ENCODE measurements at regions not wholly inside any gene's neighbourhood (a gene's known extent, or its start where the extent isn't known, plus 50 kb on each side); places are given as distances from the start of the nearest gene placed in this dataset.

DNA sequence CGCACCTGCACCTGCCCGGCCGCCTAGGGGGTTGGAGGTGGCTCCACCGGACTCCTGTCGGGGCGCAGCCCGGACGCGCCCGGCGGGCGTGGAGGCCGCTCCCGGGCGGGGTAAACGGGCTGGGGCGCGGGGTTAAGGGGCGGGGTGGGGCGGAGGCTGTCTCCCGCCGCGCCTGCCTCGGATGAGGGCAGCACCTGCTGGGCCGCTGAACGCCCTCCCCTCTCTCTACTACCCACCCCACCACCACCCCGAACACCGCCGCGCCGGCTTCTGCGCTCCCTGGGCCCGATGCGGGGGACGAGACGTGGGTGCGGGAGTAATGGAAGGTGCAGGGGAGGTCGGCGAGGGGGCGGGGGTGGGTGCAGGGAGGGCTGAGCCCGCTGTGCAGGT lies 224.8 kb upstream of the ID2 start:
- TF ChIP-seq, protein P1, sequence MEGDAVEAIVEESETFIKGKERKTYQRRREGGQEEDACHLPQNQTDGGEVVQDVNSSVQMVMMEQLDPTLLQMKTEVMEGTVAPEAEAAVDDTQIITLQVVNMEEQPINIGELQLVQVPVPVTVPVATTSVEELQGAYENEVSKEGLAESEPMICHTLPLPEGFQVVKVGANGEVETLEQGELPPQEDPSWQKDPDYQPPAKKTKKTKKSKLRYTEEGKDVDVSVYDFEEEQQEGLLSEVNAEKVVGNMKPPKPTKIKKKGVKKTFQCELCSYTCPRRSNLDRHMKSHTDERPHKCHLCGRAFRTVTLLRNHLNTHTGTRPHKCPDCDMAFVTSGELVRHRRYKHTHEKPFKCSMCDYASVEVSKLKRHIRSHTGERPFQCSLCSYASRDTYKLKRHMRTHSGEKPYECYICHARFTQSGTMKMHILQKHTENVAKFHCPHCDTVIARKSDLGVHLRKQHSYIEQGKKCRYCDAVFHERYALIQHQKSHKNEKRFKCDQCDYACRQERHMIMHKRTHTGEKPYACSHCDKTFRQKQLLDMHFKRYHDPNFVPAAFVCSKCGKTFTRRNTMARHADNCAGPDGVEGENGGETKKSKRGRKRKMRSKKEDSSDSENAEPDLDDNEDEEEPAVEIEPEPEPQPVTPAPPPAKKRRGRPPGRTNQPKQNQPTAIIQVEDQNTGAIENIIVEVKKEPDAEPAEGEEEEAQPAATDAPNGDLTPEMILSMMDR (IDR thresholded peaks at IDR 0.05; ENCODE audit: low read depth, low read length, poor library complexity, severe bottlenecking): no peak
- TF ChIP-seq EZH2phosphoT487 (IDR thresholded peaks at IDR 0.05; ENCODE audit: borderline replicate concordance, low read length): no peak
- Histone ChIP-seq H3K9me3 (ENCODE audit: control insufficient read depth, insufficient read depth, low read length) (no peaks in the 10 kb centered on the region), H3K27me3 (ENCODE audit: control insufficient read depth, low read length) (peaks cover 23% of the 10 kb centered on the region), H4K20me1 (ENCODE audit: control insufficient read depth, insufficient read depth, low read depth, low read length) (no peaks in the 10 kb centered on the region), H3K36me3 (ENCODE audit: control insufficient read depth, low read length) (no peaks in the 10 kb centered on the region), H3K27ac (ENCODE audit: low read depth, low read length) (no peak overlapping the region), H3K4me2 (ENCODE audit: low read length) (peak overlapping the region; percentile 52), H3K9me2 (replicated peaks; ENCODE audit: control insufficient read depth, low read length) (no peaks in the 10 kb centered on the region), H3K79me2 (ENCODE audit: control insufficient read depth, low read length) (no peaks in the 10 kb centered on the region), H3K4me3 (ENCODE audit: low read length) (peak overlapping the region; percentile 30), H3F3A (ENCODE audit: control insufficient read depth, insufficient read depth) (no peaks in the 10 kb centered on the region), H3K4me1 (ENCODE audit: control insufficient read depth, low read length) (peaks cover 10% of the 10 kb centered on the region)

DNA sequence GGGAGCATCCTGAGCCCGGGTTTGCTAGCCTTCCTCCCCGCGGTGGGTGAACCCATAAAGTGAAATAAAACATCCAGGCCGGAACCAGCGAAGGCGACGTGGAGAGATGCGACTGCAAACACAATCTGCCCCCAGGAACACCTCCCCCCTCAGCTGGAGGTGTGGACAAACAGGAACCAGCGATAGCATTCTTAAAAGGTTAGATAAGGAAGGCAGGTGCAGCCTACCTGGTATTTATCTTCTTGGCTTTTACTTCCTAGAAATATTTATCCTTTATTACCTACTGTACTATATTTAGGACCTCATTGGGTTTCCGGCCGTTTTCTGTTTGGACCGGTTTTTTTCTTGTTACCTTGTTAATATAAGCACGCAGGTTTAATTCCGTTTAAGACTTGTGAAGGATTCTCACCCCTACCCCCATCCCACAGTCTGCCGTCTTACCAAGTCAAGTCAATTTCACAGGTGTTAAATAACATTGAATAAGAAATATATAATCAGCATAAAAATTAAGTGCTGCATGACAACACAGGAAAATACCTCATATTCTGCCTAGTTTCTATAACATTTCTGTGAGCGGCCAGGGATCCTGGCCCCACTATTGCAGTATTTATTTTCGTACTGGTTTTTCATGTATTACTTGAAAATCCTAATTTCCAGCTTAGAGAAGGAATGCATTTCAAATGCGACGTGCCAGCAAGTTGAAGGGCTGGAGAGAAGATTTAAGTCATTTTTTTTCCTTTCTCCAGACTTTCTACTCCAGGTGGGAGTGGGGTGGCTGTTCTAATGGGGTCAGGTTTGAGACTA lies 224.0 kb upstream of the ID2 start:
- Histone ChIP-seq H3K9me2 (replicated peaks; ENCODE audit: control insufficient read depth, low read length) (no peaks in the 10 kb centered on the region), H3K4me2 (ENCODE audit: low read length) (peak overlapping the region; percentile 52), H3K36me3 (ENCODE audit: control insufficient read depth, low read length) (no peaks in the 10 kb centered on the region), H3K9me3 (ENCODE audit: control insufficient read depth, insufficient read depth, low read length) (no peaks in the 10 kb centered on the region), H3K27me3 (ENCODE audit: control insufficient read depth, low read length) (peaks cover 23% of the 10 kb centered on the region), H4K20me1 (ENCODE audit: control insufficient read depth, insufficient read depth, low read depth, low read length) (no peaks in the 10 kb centered on the region), H3K4me1 (ENCODE audit: control insufficient read depth, low read length) (peaks cover 16% of the 10 kb centered on the region), H3F3A (ENCODE audit: control insufficient read depth, insufficient read depth) (no peaks in the 10 kb centered on the region), H3K79me2 (ENCODE audit: control insufficient read depth, low read length) (no peaks in the 10 kb centered on the region), H3K4me3 (ENCODE audit: low read length) (peak overlapping the region; percentile 30; the same call in 1 of the 2 replicates), H3K27ac (ENCODE audit: low read depth, low read length) (no peak overlapping the region)
- TF ChIP-seq, protein P1 (IDR thresholded peaks at IDR 0.05; ENCODE audit: low read depth, low read length, poor library complexity, severe bottlenecking): no peak
- no peak for TF ChIP-seq EZH2phosphoT487 (IDR thresholded peaks at IDR 0.05; ENCODE audit: borderline replicate concordance, low read length)

DNA sequence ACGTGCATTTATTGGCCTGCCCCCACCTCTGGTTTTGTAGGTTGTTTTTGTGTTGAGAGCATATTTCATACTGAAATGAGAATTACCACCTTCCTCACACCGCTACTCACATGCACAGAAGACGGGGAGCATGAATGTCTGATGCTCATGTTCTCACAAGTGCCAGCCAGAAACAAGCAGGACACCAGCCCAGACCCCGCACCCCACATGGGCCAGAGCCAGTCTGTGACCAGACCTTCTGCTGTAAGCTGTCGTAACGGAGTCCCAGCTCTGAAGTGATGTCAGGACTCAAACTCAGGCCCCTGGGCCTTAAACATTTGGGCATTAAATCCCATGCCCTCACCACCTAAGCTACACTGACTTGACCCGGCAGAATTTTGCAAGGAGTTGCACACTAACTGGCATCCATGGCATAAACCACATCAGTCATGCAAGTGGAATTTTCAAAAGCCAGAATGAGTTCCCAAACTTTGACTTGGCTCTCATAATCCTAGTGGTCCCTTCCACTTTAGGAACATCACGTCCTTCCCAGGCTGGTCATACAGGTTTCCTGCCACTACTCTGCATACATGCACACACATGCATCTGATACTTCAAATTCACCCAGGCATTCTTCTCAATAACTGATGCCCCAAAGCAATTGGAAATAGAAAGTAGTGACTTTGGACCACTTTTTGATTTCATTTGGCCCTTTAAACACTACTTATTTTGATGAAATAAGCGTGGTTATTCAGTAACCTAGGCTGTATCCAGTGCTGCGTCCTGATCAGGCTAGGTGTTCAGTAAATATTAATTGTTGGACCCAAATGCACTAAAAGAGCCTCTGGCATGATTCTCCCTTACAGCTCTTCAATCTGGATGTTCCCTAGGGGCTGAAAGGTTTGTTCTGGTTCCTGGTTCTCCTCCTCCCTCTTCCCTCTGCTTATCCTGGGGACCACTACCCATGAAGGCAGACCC lies 223.1 kb upstream of the ID2 start:
- Histone ChIP-seq H4K20me1 (ENCODE audit: control insufficient read depth, insufficient read depth, low read depth, low read length) (no peaks in the 10 kb centered on the region), H3K4me3 (ENCODE audit: low read length) (no peak overlapping the region), H3K79me2 (ENCODE audit: control insufficient read depth, low read length) (no peaks in the 10 kb centered on the region), H3K9me2 (replicated peaks; ENCODE audit: control insufficient read depth, low read length) (no peaks in the 10 kb centered on the region), H3K27me3 (ENCODE audit: control insufficient read depth, low read length) (peaks cover 23% of the 10 kb centered on the region), H3K4me2 (ENCODE audit: low read length) (no peak overlapping the region), H3K9me3 (ENCODE audit: control insufficient read depth, insufficient read depth, low read length) (no peaks in the 10 kb centered on the region), H3F3A (ENCODE audit: control insufficient read depth, insufficient read depth) (no peaks in the 10 kb centered on the region), H3K27ac (ENCODE audit: low read depth, low read length) (no peak overlapping the region), H3K36me3 (ENCODE audit: control insufficient read depth, low read length) (no peaks in the 10 kb centered on the region), H3K4me1 (ENCODE audit: control insufficient read depth, low read length) (peaks cover 16% of the 10 kb centered on the region)
- TF ChIP-seq EZH2phosphoT487 (IDR thresholded peaks at IDR 0.05; ENCODE audit: borderline replicate concordance, low read length): no peak
- TF ChIP-seq, protein P1 (IDR thresholded peaks at IDR 0.05; ENCODE audit: low read depth, low read length, poor library complexity, severe bottlenecking): no peak

Data from DOHH2 (cell line).